GM18507 (cell line): ENCODE measurements at regions not wholly inside any gene's neighbourhood (a gene's known extent, or its start where the extent isn't known, plus 50 kb on each side); places are given as distances from the start of the nearest gene placed in this dataset.

Experiments
- DNase-seq: peaks from one replicate; pipeline ENCODE4 v3.0.0; 2011; ENCODE audit warnings: low read depth; ENCODE audit not compliant: insufficient read length; ENCODE audit errors: extremely low spot score
- FAIRE-seq: peaks from 2 replicates; lab custom pipeline; 2011; peaks lifted over from hg19 to GRCh38; lab: Jason Lieb, UNC

GRCh38 chr9:2243666-2244555 is 228.8 kb downstream of the SMARCA2 start:
- FAIRE-seq (no peak), DNase-seq (no peak)

DNA sequence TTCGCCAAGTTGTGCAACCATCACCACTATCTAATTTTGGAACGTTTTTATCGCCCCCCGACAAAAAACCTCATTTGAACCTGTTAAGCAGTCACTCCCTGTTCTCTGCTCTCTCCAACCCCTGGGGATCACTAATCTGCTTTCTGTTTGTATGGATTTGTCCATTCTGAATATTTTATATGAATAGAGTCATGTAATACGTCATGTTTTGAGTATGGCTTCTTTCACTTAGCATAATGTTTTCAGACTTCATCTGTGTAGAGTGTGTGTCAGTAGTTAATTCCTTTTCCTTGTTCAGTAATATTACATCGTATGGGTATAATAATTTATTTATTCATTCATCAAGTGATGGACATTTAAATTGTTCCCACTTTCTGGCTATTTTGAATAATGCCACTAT is 232.2 kb downstream of the SMARCA2 start:
- no peak for DNase-seq
- no peak for FAIRE-seq

- DNase-seq (no peak), FAIRE-seq (no peak)
Observed at GRCh38 chr9:2248768-2249265, 233.7 kb downstream of the SMARCA2 start.

- FAIRE-seq (no peak), DNase-seq (no peak)
Observed at GRCh38 chr9:2253636-2254580, 238.8 kb downstream of the SMARCA2 start.

GRCh38 chr9:2255128-2255527 is 240.0 kb downstream of the SMARCA2 start:
- DNase-seq (no peak), FAIRE-seq (no peak)

- DNase-seq: no peak
Observed at GRCh38 chr9:2257248-2257929, 242.2 kb downstream of the SMARCA2 start.

GRCh38 chr9:2260417-2261306 is 245.5 kb downstream of the SMARCA2 start:
- FAIRE-seq (no peak), DNase-seq (no peak)

More at GRCh38 chr9:2257248-2257929, 242.2 kb downstream of the SMARCA2 start:
- FAIRE-seq: no peak

DNA sequence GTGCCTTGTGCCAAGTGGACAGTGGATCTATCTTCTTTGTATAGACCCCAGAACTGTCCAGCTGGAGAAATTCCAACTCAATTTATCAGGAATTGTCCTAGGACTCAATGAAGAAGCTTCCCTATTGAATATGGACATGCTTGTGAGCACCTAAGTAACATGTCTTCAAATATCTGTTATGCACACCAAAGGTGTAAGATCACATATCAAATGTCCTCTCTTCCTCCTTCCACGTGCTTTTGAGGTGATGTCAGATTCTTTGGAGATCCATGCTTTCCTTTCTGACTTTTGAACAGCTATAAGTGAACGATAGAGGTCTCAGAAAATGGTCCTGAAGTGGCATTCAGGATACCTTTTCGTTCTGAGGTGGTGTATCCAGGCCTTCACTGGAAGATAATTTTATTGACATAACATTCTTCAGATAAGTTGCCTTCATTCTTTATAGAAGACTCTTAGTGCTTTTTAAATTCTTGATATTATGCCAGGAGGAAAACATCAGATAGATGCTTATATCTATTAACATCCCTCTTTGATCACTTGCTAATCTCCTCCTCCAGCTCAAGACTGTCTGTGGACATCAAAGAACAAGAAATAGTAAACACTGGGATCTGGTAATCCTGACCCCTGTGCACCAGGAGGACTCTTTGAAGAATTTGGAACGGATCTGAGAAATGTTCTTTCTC is 246.4 kb downstream of the SMARCA2 start:
- no peak for FAIRE-seq

GRCh38 chr9:2262386-2263071 is 247.4 kb downstream of the SMARCA2 start:
- FAIRE-seq: no peak
- no peak for DNase-seq

More for the DNA sequence above, 246.4 kb downstream of the SMARCA2 start:
- no peak for DNase-seq

DNA sequence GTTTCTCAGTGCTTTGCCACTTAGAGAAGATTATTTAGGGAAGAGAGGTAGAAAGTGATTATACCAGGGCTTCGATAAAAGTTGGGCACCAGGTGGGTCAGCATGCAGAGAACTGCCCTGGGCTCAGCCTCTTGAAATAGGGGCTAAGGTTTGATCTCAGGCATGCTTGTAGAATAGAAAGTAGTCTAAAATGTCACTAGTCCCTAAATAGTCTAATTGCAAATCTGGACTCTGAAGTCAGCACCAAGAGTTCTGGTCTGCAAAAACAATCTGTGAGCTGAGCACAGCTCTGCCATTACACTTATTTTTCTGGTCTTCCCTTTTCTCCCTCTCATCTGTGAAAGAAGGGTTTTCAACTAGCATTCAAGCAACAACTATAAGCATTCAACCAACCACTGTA is 248.0 kb downstream of the SMARCA2 start:
- FAIRE-seq (no peak), DNase-seq (no peak)

- no peak for FAIRE-seq
- no peak for DNase-seq
Observed at GRCh38 chr9:2263665-2264064, 248.5 kb downstream of the SMARCA2 start.

DNA sequence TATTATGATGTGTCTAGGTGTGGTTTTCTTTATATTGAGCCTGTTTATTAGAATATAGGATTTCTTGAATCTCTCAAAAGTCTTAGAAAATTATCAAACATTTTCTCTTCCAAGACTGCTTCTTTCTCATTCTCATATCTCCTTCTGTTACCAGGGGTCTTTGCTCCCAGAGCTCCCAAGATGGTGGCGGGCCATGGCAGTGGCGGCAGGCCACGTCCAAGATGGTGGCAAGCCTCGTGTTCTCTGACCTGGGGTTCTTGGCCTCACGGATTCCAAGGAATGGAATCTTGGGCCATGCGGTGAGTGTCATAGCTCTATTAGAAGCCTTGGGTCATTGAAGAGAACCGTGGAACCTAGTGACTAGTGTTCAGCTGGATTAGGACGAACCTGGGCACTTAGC is 248.9 kb downstream of the SMARCA2 start:
- no peak for FAIRE-seq
- no peak for DNase-seq

- DNase-seq (no peak), FAIRE-seq (no peak)
Observed at GRCh38 chr9:2267181-2267745, 252.1 kb downstream of the SMARCA2 start.

DNA sequence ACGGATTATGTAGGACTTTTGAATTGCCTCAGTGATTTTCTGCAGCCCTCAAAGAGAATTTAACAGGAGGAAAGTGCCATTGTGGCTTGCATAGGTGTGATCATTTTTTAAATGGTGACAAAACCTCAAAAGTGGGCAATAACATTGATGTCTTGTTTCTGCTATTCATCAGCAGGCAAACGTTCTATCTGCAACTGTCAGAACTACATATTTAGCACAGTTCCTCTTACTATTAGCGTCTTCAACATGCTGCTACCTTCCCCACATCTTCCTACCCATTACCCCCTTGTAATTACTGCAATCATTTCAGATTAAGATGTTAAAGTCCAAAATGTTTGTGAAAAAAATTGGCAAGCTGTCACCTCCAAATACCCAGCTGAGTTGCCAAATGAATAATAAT is 254.6 kb downstream of the SMARCA2 start:
- FAIRE-seq (no peak), DNase-seq (no peak)

DNA sequence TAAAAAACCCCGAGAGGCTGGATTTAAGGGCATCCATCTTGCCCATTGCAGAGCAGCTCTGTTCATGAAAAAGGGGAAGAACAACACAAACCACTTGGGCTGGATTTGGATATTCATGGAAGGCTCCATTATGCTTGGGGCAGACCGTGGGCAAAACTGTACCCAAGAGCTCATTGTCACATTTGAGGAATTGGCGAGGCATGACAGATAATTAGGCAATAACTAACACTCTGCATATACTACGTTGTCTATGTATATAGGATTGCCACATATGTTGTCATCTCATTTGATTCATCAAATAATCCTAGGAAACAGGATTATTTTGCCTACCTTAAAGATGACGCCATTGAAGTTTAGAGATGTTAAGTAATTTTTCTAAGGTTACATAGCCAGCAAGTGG is 255.4 kb downstream of the SMARCA2 start:
- no peak for FAIRE-seq
- no peak for DNase-seq

DNA sequence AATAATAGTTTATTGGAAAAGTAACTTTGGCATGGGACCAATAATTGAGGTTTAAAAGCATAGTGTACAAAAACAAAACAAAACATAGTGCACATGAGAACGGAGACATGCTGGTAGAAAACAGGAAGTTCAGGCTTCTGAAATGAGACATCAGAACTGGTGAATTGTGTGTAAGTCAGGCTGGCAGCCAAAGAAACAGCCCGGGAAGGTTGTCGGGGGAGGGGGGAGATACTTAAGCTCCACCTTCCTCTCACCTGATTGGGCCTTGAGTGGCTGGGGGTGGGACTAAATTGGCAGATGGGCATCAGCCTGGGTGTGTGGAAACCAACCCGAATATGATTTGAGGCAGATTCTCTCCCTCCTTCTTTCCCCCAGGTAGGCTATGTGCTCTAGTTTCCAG is 256.3 kb downstream of the SMARCA2 start:
- DNase-seq (peak; percentile 7), FAIRE-seq (peak; percentile 68)

DNA sequence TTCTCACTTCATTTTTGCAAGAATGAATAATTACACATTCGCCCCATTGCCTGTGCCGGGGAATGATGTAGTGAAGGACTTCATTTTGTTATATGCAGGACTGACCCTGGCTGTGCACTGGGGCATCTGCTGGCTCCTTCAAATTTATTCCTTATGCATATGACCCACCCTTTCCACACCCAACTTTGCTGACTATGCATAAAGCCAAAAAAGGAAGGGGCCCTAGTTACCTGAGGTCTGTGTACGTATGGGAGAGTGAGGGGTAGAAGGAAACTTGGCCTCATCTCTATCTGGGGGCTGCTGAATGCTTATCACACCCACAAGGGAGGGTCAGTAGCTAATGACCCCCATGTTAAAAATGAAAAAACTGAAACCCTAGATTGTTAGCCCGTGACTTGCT is 259.6 kb downstream of the SMARCA2 start:
- DNase-seq (no peak), FAIRE-seq (no peak)
